GM23248 (cell line): ENCODE measurements at regions not wholly inside any gene's neighbourhood (a gene's known extent, or its start where the extent isn't known, plus 50 kb on each side); places are given as distances from the start of the nearest gene placed in this dataset.

Source experiments
- EZH2 ChIP-seq: fragments of 200-600 bp; sonication (generic); IDR thresholded peaks from 2 replicates; pipeline ENCODE4 v1.6.1; 2018; ENCODE audit warnings: antibody characterized with exemption, mild to moderate bottlenecking; ENCODE audit not compliant: insufficient read depth, poor library complexity, severe bottlenecking
- EZH2phosphoT487 ChIP-seq: fragments of 200-600 bp; sonication (generic); IDR thresholded peaks from 2 replicates; pipeline ENCODE4 v1.6.1; 2018; ENCODE audit warnings: antibody characterized with exemption, moderate library complexity, mild to moderate bottlenecking, low read depth; ENCODE audit not compliant: insufficient read depth

GRCh38 chr20:47995661-47996060, 210.4 kb upstream of the SULF2 start:
- TF ChIP-seq EZH2 (no peak), EZH2phosphoT487 (no peak)
